ENCODE measurements at regions not wholly inside any gene's neighbourhood (a gene's known extent, or its start where the extent isn't known, plus 50 kb on each side); places are given as distances from the start of the nearest gene placed in this dataset.

DNA sequence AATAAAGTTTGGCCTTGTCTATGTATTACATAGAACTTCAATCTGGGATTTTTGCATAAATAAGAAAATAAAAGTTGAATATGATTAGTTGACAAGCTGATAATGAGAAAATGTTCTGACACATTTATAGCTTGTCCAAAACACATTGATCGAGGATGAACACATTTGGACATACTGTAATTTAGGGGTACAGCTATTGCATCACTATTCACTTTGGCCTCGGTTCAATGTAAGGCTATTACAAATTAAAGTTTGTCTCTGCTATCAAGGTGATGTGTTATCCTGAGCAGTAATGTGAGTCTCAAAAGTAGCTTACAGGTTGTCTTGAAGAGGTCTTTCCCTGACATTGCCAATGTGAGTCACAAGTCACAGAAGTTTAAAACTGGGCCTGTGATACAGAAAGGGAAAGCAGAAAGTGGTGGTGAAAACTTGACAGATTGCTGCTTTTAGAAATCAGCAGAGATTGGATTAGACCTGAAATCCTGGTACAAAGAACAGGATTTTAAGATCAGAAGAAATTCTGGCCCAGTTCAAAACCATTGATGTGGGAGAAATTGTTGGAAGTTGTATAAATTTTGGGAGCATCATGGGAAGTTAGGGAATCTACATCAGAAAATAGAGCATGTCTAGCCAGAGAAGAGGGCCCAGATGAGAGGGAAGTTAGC is 674.1 kb downstream of the NYAP2 start:
- TF ChIP-seq, protein P1, sequence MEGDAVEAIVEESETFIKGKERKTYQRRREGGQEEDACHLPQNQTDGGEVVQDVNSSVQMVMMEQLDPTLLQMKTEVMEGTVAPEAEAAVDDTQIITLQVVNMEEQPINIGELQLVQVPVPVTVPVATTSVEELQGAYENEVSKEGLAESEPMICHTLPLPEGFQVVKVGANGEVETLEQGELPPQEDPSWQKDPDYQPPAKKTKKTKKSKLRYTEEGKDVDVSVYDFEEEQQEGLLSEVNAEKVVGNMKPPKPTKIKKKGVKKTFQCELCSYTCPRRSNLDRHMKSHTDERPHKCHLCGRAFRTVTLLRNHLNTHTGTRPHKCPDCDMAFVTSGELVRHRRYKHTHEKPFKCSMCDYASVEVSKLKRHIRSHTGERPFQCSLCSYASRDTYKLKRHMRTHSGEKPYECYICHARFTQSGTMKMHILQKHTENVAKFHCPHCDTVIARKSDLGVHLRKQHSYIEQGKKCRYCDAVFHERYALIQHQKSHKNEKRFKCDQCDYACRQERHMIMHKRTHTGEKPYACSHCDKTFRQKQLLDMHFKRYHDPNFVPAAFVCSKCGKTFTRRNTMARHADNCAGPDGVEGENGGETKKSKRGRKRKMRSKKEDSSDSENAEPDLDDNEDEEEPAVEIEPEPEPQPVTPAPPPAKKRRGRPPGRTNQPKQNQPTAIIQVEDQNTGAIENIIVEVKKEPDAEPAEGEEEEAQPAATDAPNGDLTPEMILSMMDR (IDR thresholded peaks at IDR 0.05) = no peak
- no peak for TF ChIP-seq POLR2A (IDR thresholded peaks at IDR 0.05)

All from testis (tissue), 2 donors.